OCI-LY3 (cell line): ENCODE measurements at regions not wholly inside any gene's neighbourhood (a gene's known extent, or its start where the extent isn't known, plus 50 kb on each side); places are given as distances from the start of the nearest gene placed in this dataset.

Experiments
- CTCF ChIP-seq: fragments of 200-600, 300-600 bp; sonication (generic); IDR thresholded peaks from 2 replicates; pipeline ENCODE4 v1.5.1; 2014; ENCODE audit warnings: antibody characterized with exemption, low read length, low read depth
- EZH2phosphoT487 ChIP-seq: fragments of 200-600 bp; shearing (Covaris generic); IDR thresholded peaks from 2 replicates; pipeline ENCODE4 v1.6.1; 2018; ENCODE audit warnings: antibody characterized with exemption, mixed run types, low read depth

DNA sequence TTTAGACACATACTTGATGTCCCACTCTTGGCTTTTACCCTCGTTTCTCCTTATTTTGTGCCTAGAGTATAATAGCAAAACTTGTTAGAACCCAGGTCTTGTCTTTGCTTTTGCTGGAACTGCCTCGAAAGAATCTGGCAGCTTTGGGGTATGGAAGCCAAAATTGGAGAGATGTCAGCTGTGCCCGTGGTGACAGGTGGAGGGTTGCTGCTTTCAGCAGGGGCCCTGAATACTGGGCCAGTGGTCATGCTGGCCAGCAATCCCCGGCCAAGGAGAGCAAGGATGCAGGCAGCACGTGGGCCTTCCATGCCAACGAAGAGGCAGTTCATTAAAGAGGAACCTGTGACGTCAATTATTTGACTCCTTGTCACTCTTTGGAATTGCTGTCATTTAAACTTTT lies 181.1 kb downstream of the HIPK3 start:
- TF ChIP-seq CTCF (no peak), EZH2phosphoT487 (no peak)
